Activated T-cell treated with anti-CD3 and anti-CD28 coated beads, Interleukin-2, amount 50 U/mL, for 24 hours (primary cell): ENCODE measurements at regions not wholly inside any gene's neighbourhood (a gene's known extent, or its start where the extent isn't known, plus 50 kb on each side); places are given as distances from the start of the nearest gene placed in this dataset.

Source experiments
- DNase-seq: peaks from one replicate; pipeline ENCODE4 v3.0.0-alpha.2; 2020
- H3K27ac Mint-ChIP-seq: 2 replicates; pipeline ENCODE4 v1.8.0; 2020; ENCODE audit warnings: mild to moderate bottlenecking, mixed read lengths
- H3K27me3 Mint-ChIP-seq: 2 replicates; pipeline ENCODE4 v1.8.0; 2020; ENCODE audit warnings: mixed read lengths
- H3K36me3 Mint-ChIP-seq: 2 replicates; pipeline ENCODE4 v1.8.0; 2020; ENCODE audit warnings: low read depth, mixed read lengths
- H3K4me1 Mint-ChIP-seq: 2 replicates; pipeline ENCODE4 v1.8.0; 2020; ENCODE audit warnings: low read depth, mixed read lengths
- H3K4me3 Mint-ChIP-seq: 2 replicates; pipeline ENCODE4 v1.8.0; 2020; ENCODE audit warnings: mild to moderate bottlenecking, moderate library complexity, mixed read lengths
- H3K9me3 Mint-ChIP-seq: 2 replicates; pipeline ENCODE4 v1.8.0; 2020; ENCODE audit warnings: mixed read lengths

GRCh38 chr3:30098653-30099455 is 507.5 kb upstream of the TGFBR2 start:
- Mint-ChIP-seq H3K27ac (no peak overlapping the region), H3K4me3 (no peak overlapping the region), H3K9me3 (peaks cover 6% of the 10 kb centered on the region), H3K4me1 (peaks cover 9% of the 10 kb centered on the region), H3K27me3 (peaks cover 3% of the 10 kb centered on the region), H3K36me3 (no peaks in the 10 kb centered on the region)
- DNase-seq, result no peak

- Mint-ChIP-seq H3K27me3 (peaks cover 11% of the 10 kb centered on the region), H3K4me3 (no peak overlapping the region), H3K36me3 (no peaks in the 10 kb centered on the region), H3K27ac (no peak overlapping the region), H3K9me3 (no peaks in the 10 kb centered on the region), H3K4me1 (peaks cover 9% of the 10 kb centered on the region)
- no peak for DNase-seq
Measured at GRCh38 chr3:30102356-30102755, 504.0 kb upstream of the TGFBR2 start.

GRCh38 chr3:30103186-30103585 is 503.2 kb upstream of the TGFBR2 start:
- H3K27ac Mint-ChIP-seq, result no peak overlapping the region
- DNase-seq, result no peak
- no peak overlapping the region for H3K4me3 Mint-ChIP-seq
- no peaks in the 10 kb centered on the region for H3K9me3 Mint-ChIP-seq
- no peaks in the 10 kb centered on the region for H3K36me3 Mint-ChIP-seq
- peaks cover 9% of the 10 kb centered on the region for H3K4me1 Mint-ChIP-seq
- H3K27me3 Mint-ChIP-seq, result peaks cover 14% of the 10 kb centered on the region

- H3K4me1 Mint-ChIP-seq, result no peaks in the 10 kb centered on the region
- H3K27me3 Mint-ChIP-seq, result peaks cover 14% of the 10 kb centered on the region
- H3K27ac Mint-ChIP-seq, result no peak overlapping the region
- no peaks in the 10 kb centered on the region for H3K36me3 Mint-ChIP-seq
- H3K4me3 Mint-ChIP-seq, result no peak overlapping the region
- no peaks in the 10 kb centered on the region for H3K9me3 Mint-ChIP-seq
- no peak for DNase-seq
Measured at GRCh38 chr3:30107531-30107930, 498.9 kb upstream of the TGFBR2 start.

GRCh38 chr3:30112411-30112810 is 494.0 kb upstream of the TGFBR2 start:
- peaks cover 6% of the 10 kb centered on the region for H3K4me1 Mint-ChIP-seq
- H3K27me3 Mint-ChIP-seq, result peaks cover 2% of the 10 kb centered on the region
- H3K4me3 Mint-ChIP-seq, result no peak overlapping the region
- no peak for DNase-seq
- no peak overlapping the region for H3K27ac Mint-ChIP-seq
- no peaks in the 10 kb centered on the region for H3K9me3 Mint-ChIP-seq
- H3K36me3 Mint-ChIP-seq, result no peaks in the 10 kb centered on the region

- DNase-seq, result no peak
- Mint-ChIP-seq H3K4me3 (no peak overlapping the region), H3K36me3 (no peaks in the 10 kb centered on the region), H3K4me1 (peaks cover 6% of the 10 kb centered on the region), H3K9me3 (no peaks in the 10 kb centered on the region), H3K27ac (no peak overlapping the region), H3K27me3 (peaks cover under 1% of the 10 kb centered on the region)
Measured at GRCh38 chr3:30112902-30113484, 493.4 kb upstream of the TGFBR2 start.

- no peak for DNase-seq
- H3K4me1 Mint-ChIP-seq, result peaks cover 6% of the 10 kb centered on the region
Measured at GRCh38 chr3:30113906-30114305, 492.5 kb upstream of the TGFBR2 start.

GRCh38 chr3:30114918-30115317 is 491.5 kb upstream of the TGFBR2 start:
- H3K36me3 Mint-ChIP-seq, result no peaks in the 10 kb centered on the region
- DNase-seq, result no peak
- no peaks in the 10 kb centered on the region for H3K27me3 Mint-ChIP-seq
- H3K4me3 Mint-ChIP-seq, result no peak overlapping the region
- H3K27ac Mint-ChIP-seq, result no peak overlapping the region
- no peaks in the 10 kb centered on the region for H3K9me3 Mint-ChIP-seq
- H3K4me1 Mint-ChIP-seq, result peaks cover 6% of the 10 kb centered on the region

More at GRCh38 chr3:30113906-30114305, 492.5 kb upstream of the TGFBR2 start:
- Mint-ChIP-seq H3K4me3 (no peak overlapping the region), H3K27ac (no peak overlapping the region), H3K27me3 (no peaks in the 10 kb centered on the region), H3K36me3 (no peaks in the 10 kb centered on the region), H3K9me3 (no peaks in the 10 kb centered on the region)

- no peak overlapping the region for H3K27ac Mint-ChIP-seq
Measured at GRCh38 chr3:30122359-30122758, 484.0 kb upstream of the TGFBR2 start.

GRCh38 chr3:30123224-30123623 is 483.2 kb upstream of the TGFBR2 start:
- no peaks in the 10 kb centered on the region for H3K36me3 Mint-ChIP-seq
- no peak overlapping the region for H3K27ac Mint-ChIP-seq
- no peaks in the 10 kb centered on the region for H3K4me1 Mint-ChIP-seq
- no peaks in the 10 kb centered on the region for H3K27me3 Mint-ChIP-seq
- DNase-seq, result no peak
- H3K9me3 Mint-ChIP-seq, result peaks cover 6% of the 10 kb centered on the region
- no peak overlapping the region for H3K4me3 Mint-ChIP-seq

More at GRCh38 chr3:30122359-30122758, 484.0 kb upstream of the TGFBR2 start:
- Mint-ChIP-seq H3K27me3 (no peaks in the 10 kb centered on the region), H3K4me3 (no peak overlapping the region), H3K4me1 (no peaks in the 10 kb centered on the region), H3K9me3 (peaks cover 3% of the 10 kb centered on the region), H3K36me3 (no peaks in the 10 kb centered on the region)
- no peak for DNase-seq

GRCh38 chr3:30123755-30124154 is 482.6 kb upstream of the TGFBR2 start:
- H3K27me3 Mint-ChIP-seq, result no peaks in the 10 kb centered on the region
- no peaks in the 10 kb centered on the region for H3K4me1 Mint-ChIP-seq
- H3K4me3 Mint-ChIP-seq, result no peak overlapping the region
- no peak overlapping the region for H3K27ac Mint-ChIP-seq
- no peaks in the 10 kb centered on the region for H3K36me3 Mint-ChIP-seq
- peaks cover 9% of the 10 kb centered on the region for H3K9me3 Mint-ChIP-seq
- no peak for DNase-seq

- DNase-seq, result no peak
- no peak overlapping the region for H3K27ac Mint-ChIP-seq
- H3K4me1 Mint-ChIP-seq, result no peaks in the 10 kb centered on the region
- no peaks in the 10 kb centered on the region for H3K36me3 Mint-ChIP-seq
- H3K27me3 Mint-ChIP-seq, result no peaks in the 10 kb centered on the region
- no peak overlapping the region for H3K4me3 Mint-ChIP-seq
- H3K9me3 Mint-ChIP-seq, result peaks cover 9% of the 10 kb centered on the region
Measured at GRCh38 chr3:30124435-30125370, 481.7 kb upstream of the TGFBR2 start.

- no peak overlapping the region for H3K27ac Mint-ChIP-seq
- H3K27me3 Mint-ChIP-seq, result no peaks in the 10 kb centered on the region
- no peak for DNase-seq
- H3K4me1 Mint-ChIP-seq, result peaks cover 8% of the 10 kb centered on the region
- peaks cover 7% of the 10 kb centered on the region for H3K9me3 Mint-ChIP-seq
- H3K36me3 Mint-ChIP-seq, result no peaks in the 10 kb centered on the region
- H3K4me3 Mint-ChIP-seq, result no peak overlapping the region
Measured at GRCh38 chr3:30129765-30130164, 476.6 kb upstream of the TGFBR2 start.

- peaks cover 8% of the 10 kb centered on the region for H3K4me1 Mint-ChIP-seq
- DNase-seq, result no peak
- no peak overlapping the region for H3K4me3 Mint-ChIP-seq
- no peak overlapping the region for H3K27ac Mint-ChIP-seq
- peaks cover 7% of the 10 kb centered on the region for H3K9me3 Mint-ChIP-seq
- H3K27me3 Mint-ChIP-seq, result no peaks in the 10 kb centered on the region
- H3K36me3 Mint-ChIP-seq, result no peaks in the 10 kb centered on the region
Measured at GRCh38 chr3:30130391-30130790, 476.0 kb upstream of the TGFBR2 start.
